GM23248 (cell line): ENCODE measurements at regions not wholly inside any gene's neighbourhood (a gene's known extent, or its start where the extent isn't known, plus 50 kb on each side); places are given as distances from the start of the nearest gene placed in this dataset.

Source experiments
- EZH2 ChIP-seq: fragments of 200-600 bp; sonication (generic); IDR thresholded peaks from 2 replicates; pipeline ENCODE4 v1.6.1; 2018; ENCODE audit warnings: antibody characterized with exemption, mild to moderate bottlenecking; ENCODE audit not compliant: insufficient read depth, poor library complexity, severe bottlenecking
- EZH2phosphoT487 ChIP-seq: fragments of 200-600 bp; sonication (generic); IDR thresholded peaks from 2 replicates; pipeline ENCODE4 v1.6.1; 2018; ENCODE audit warnings: antibody characterized with exemption, moderate library complexity, mild to moderate bottlenecking, low read depth; ENCODE audit not compliant: insufficient read depth

GRCh38 chr9:91090130-91090410 lies 271.6 kb downstream of the AUH start:
- TF ChIP-seq EZH2 (no peak), EZH2phosphoT487 (no peak)
